Glutamatergic neuron (in vitro differentiated cells): ENCODE measurements at regions not wholly inside any gene's neighbourhood (a gene's known extent, or its start where the extent isn't known, plus 50 kb on each side); places are given as distances from the start of the nearest gene placed in this dataset.
A peak's percentile ranks its signal among the peaks of the same experiment; 100 is the strongest.

Experiments used
- DNase-seq: peaks from one replicate; pipeline ENCODE4 v3.0.0; 2022
- H3K27ac Mint-ChIP-seq: one replicate; pipeline ENCODE4 v1.8.0; 2020; ENCODE audit warnings: mild to moderate bottlenecking, mixed read lengths, inconsistent platforms; ENCODE audit not compliant: unreplicated experiment
- H3K27me3 Mint-ChIP-seq: one replicate; pipeline ENCODE4 v1.8.0; 2020; ENCODE audit warnings: mild to moderate bottlenecking, moderate library complexity, mixed read lengths, inconsistent platforms; ENCODE audit not compliant: unreplicated experiment
- H3K36me3 Mint-ChIP-seq: one replicate; pipeline ENCODE4 v1.8.0; 2020; ENCODE audit warnings: mild to moderate bottlenecking, mixed read lengths, inconsistent platforms; ENCODE audit not compliant: unreplicated experiment
- H3K4me1 Mint-ChIP-seq: one replicate; pipeline ENCODE4 v1.8.0; 2020; ENCODE audit warnings: mild to moderate bottlenecking, low read depth, mixed read lengths, inconsistent platforms; ENCODE audit not compliant: unreplicated experiment
- H3K4me3 Mint-ChIP-seq: one replicate; pipeline ENCODE4 v1.8.0; 2020; ENCODE audit warnings: mild to moderate bottlenecking, mixed read lengths, inconsistent platforms; ENCODE audit not compliant: unreplicated experiment
- H3K9me3 Mint-ChIP-seq: one replicate; pipeline ENCODE4 v1.8.0; 2020; ENCODE audit warnings: mild to moderate bottlenecking, moderate library complexity, mixed read lengths, inconsistent platforms; ENCODE audit not compliant: unreplicated experiment
- CTCF ChIP-seq: fragments of 200-600 bp; sonication (generic); IDR thresholded peaks from one replicate; pipeline ENCODE4 v1.5.0; 2021; ENCODE audit not compliant: partially characterized antibody, unreplicated experiment

DNA sequence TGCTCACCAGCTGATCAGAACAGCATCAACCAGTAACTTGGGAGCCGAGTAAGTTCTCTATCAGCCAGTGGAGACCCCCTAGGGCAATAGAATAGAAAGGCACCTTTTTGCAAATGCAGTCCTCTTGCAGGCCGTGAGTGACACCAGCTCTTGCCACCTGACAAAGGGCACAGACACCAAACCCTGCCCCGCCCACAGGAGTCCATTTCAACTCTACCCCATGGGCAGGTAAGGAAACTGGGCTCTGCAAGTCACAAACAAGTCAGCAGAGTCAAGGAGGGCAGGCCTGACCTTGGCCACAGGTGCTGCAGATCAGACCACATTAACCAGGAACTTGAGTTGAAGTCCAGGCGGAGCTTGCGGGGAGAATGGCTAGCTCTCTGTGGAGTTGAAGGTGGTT, 77.4 kb upstream of the SPATA13 start:
- Mint-ChIP-seq H3K27ac (peak overlapping the region; percentile 44), H3K4me1 (peaks cover 30% of the 10 kb centered on the region), H3K4me3 (peak overlapping the region; percentile 40), H3K36me3 (peaks cover 5% of the 10 kb centered on the region), H3K9me3 (peaks cover 6% of the 10 kb centered on the region), H3K27me3 (peaks cover 5% of the 10 kb centered on the region)
- no peak for DNase-seq
- TF ChIP-seq CTCF = no peak

DNA sequence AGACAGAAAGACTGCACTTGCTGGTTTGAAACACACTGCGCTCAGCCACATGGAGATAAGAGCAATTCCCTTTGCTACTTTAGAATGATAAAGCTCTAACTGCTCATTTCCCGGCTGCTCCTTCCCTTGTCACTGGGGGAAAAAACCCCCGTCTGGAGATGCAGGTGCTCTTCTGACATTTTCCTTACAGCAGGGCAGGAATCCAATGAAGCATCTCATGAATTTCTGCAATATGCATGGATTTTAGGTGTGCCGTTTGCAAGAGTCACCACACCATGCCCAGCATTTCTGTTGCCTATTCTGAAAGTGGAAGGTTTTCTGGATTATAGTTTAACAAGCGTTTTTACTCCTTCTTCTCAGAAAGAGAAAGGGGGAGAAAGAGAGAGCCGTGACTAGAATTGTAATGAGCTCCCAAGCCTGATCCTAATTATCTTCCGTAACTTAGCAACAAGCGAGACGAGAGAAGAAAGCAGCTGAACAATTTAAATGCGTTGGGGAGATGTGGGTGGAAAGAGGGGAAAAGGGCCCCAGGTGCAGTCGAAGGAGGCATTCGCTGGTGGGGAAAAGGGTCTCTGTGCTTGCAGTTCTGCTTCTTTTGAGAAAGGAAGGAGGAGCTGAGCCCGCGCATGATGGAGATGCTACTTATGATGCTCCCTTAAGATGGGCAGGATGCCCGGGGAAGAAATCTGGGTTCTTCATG, 76.6 kb upstream of the SPATA13 start:
- peak overlapping the region; percentile 40 for H3K4me3 Mint-ChIP-seq
- peak overlapping the region; percentile 44 for H3K27ac Mint-ChIP-seq
- H3K27me3 Mint-ChIP-seq = peaks cover 5% of the 10 kb centered on the region
- H3K9me3 Mint-ChIP-seq = peaks cover 6% of the 10 kb centered on the region
- peaks cover under 1% of the 10 kb centered on the region for H3K36me3 Mint-ChIP-seq
- peaks cover 33% of the 10 kb centered on the region for H3K4me1 Mint-ChIP-seq
- no peak for DNase-seq
- no peak for TF ChIP-seq CTCF

- no peak overlapping the region for H3K27ac Mint-ChIP-seq
- peaks cover 33% of the 10 kb centered on the region for H3K4me1 Mint-ChIP-seq
- H3K36me3 Mint-ChIP-seq = no peaks in the 10 kb centered on the region
- peaks cover 5% of the 10 kb centered on the region for H3K27me3 Mint-ChIP-seq
- no peak overlapping the region for H3K4me3 Mint-ChIP-seq
- DNase-seq = no peak
- no peak for TF ChIP-seq CTCF
- H3K9me3 Mint-ChIP-seq = peaks cover 4% of the 10 kb centered on the region
These were observed 74.9 kb upstream of the SPATA13 start for GRCh38 chr13:24085662-24086061.

DNA sequence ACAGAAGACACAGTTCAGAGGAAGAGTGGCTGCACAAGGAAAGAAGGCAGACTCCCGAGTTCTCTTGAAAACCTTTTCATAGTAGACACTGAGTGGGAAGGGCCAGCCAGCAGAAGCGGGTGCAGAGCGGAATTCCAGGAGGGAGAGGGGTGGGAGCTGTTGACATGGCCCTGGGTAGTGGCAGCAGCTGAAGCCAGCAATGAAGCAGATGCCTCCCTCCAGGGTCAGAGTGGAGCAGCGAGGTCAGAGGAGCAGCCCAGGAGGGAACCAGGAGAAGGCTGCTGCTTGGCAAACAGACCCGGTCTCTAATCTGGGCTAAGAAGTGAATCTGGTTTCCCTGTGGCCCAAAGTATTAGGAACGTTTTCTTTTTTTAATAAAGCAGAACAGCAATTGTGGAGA, 73.9 kb upstream of the SPATA13 start:
- H3K36me3 Mint-ChIP-seq = no peaks in the 10 kb centered on the region
- DNase-seq = no peak
- no peak overlapping the region for H3K27ac Mint-ChIP-seq
- no peak overlapping the region for H3K4me3 Mint-ChIP-seq
- H3K9me3 Mint-ChIP-seq = peaks cover 2% of the 10 kb centered on the region
- no peak for TF ChIP-seq CTCF
- peaks cover 33% of the 10 kb centered on the region for H3K4me1 Mint-ChIP-seq
- peaks cover 5% of the 10 kb centered on the region for H3K27me3 Mint-ChIP-seq

DNA sequence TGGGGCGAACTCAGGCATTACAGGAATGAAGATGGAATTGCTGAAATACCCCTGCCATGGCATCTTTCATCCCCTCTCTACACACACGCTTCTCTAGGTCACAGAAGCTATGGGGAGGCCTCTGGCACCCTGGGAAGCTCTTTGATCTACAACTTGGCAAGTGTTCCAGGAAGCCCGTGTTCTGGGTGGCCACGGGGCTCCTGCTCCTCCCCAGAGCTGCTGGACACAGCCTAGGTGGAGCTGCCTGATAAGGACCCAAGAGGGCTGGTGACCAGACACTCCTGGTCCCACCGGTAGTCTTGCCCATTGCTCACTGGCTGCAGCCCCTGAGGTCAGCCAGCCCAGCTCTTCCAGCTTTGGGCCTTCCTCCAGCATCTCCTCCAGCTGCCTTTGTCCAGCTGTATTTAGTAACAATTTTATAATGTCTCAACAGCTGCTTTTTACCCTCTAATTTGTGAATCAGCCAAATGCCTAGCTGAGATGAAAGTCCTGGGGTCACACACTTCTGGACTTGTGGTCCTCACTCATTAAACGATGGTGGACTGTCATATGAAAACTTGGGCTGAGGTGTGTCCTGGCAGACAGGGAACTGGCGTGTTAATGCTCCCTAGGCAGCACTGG, 72.8 kb upstream of the SPATA13 start:
- H3K9me3 Mint-ChIP-seq = peaks cover 2% of the 10 kb centered on the region
- H3K27ac Mint-ChIP-seq = no peak overlapping the region
- H3K4me3 Mint-ChIP-seq = no peak overlapping the region
- H3K27me3 Mint-ChIP-seq = peaks cover 5% of the 10 kb centered on the region
- peaks cover 27% of the 10 kb centered on the region for H3K4me1 Mint-ChIP-seq
- no peak for TF ChIP-seq CTCF
- no peak for DNase-seq
- H3K36me3 Mint-ChIP-seq = no peaks in the 10 kb centered on the region
